Mesodermal cell (in vitro differentiated cells): ENCODE measurements at regions not wholly inside any gene's neighbourhood (a gene's known extent, or its start where the extent isn't known, plus 50 kb on each side); places are given as distances from the start of the nearest gene placed in this dataset.

Experiments used
- H3K27ac ChIP-seq: 2 replicates; pipeline ENCODE4 v1.7.0; 2013; ENCODE audit warnings: mild to moderate bottlenecking, low read depth, low read length, moderate library complexity; ENCODE audit not compliant: severe bottlenecking
- H3K36me3 ChIP-seq: 2 replicates; pipeline ENCODE4 v1.7.1; 2013; ENCODE audit warnings: mild to moderate bottlenecking, low read length, moderate library complexity; ENCODE audit not compliant: control insufficient read depth, insufficient read depth
- H3K4me1 ChIP-seq: one replicate; pipeline ENCODE4 v1.7.1; 2013; ENCODE audit warnings: mild to moderate bottlenecking, low read length; ENCODE audit not compliant: insufficient read depth, control insufficient read depth, poor library complexity, severe bottlenecking
- H3K4me3 ChIP-seq: 2 replicates; pipeline ENCODE4 v1.7.0; 2013; ENCODE audit warnings: low read length, control low read depth, mild to moderate bottlenecking; ENCODE audit not compliant: insufficient read depth, poor library complexity, severe bottlenecking; ENCODE audit errors: extremely low read depth
- H3K9me3 ChIP-seq: 2 replicates; pipeline ENCODE4 v1.7.1; 2013; ENCODE audit warnings: mild to moderate bottlenecking, low read length, moderate library complexity; ENCODE audit not compliant: control insufficient read depth
- WGBS, 2 experiments: methylation state at CpG; one replicate each; pipeline ENCODE4 v1.1.5; 2013; ENCODE audit warnings: missing lambda C conversion rate in 2 of 2; ENCODE audit not compliant: insufficient coverage in 2 of 2; 5-methylcytosine and 5-hydroxymethylcytosine counted together

DNA sequence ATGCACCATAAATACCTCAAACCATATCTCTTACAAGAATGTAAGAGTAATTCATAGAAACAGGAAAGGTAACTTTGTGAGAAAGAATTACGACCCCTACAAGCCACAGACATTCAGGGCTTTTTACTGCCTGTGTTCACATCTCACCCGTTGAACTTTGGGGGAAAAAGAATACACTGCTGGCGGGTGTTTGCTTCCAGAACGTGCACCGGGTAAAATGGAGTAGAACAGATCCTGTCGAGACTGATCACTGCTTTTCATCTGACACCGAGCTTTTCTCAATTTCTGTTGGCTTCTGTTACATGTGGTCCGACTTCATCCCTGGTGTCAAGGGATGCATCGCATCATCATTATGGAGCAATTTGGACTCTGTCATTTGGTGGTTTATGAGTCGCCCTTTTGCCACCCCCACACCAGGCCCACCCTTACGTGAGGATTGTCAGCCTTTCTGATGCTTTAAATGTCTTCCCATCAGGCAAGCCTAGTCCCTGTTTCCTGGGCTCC, 219.2 kb upstream of the ZFP64 start:
- no peaks in the 10 kb centered on the region for H3K36me3 ChIP-seq
- WGBS, 2 experiments = 83 to 84% methylated on average over 8 to 10 of the region's 11 CpGs
- H3K27ac ChIP-seq = no peak overlapping the region
- no peaks in the 10 kb centered on the region for H3K4me1 ChIP-seq
- H3K4me3 ChIP-seq = no peak overlapping the region
- H3K9me3 ChIP-seq = no peaks in the 10 kb centered on the region

GRCh38 chr20:52410182-52410647, 218.6 kb upstream of the ZFP64 start:
- no peak overlapping the region for H3K27ac ChIP-seq
- no peaks in the 10 kb centered on the region for H3K36me3 ChIP-seq
- no peaks in the 10 kb centered on the region for H3K9me3 ChIP-seq
- no peak overlapping the region for H3K4me3 ChIP-seq
- no peaks in the 10 kb centered on the region for H3K4me1 ChIP-seq
- WGBS, 2 experiments = 78 to 89% methylated on average over 4 to 8 of the region's 11 CpGs

- H3K36me3 ChIP-seq = no peaks in the 10 kb centered on the region
- H3K9me3 ChIP-seq = no peaks in the 10 kb centered on the region
- no peaks in the 10 kb centered on the region for H3K4me1 ChIP-seq
- no peak overlapping the region for H3K27ac ChIP-seq
- no peak overlapping the region for H3K4me3 ChIP-seq
- WGBS, 2 experiments = 94 to 100% methylated on average over 1 to 2 of the region's 2 CpGs
Observed at GRCh38 chr20:52405986-52406385, 214.4 kb upstream of the ZFP64 start.

- no peaks in the 10 kb centered on the region for H3K9me3 ChIP-seq
- no peak overlapping the region for H3K4me3 ChIP-seq
- no CpG with 5 or more reads among the region's 1 CpG for WGBS, 2 experiments
- H3K36me3 ChIP-seq = no peaks in the 10 kb centered on the region
- no peak overlapping the region for H3K27ac ChIP-seq
- no peaks in the 10 kb centered on the region for H3K4me1 ChIP-seq
Observed at GRCh38 chr20:52405417-52405816, 213.8 kb upstream of the ZFP64 start.

DNA sequence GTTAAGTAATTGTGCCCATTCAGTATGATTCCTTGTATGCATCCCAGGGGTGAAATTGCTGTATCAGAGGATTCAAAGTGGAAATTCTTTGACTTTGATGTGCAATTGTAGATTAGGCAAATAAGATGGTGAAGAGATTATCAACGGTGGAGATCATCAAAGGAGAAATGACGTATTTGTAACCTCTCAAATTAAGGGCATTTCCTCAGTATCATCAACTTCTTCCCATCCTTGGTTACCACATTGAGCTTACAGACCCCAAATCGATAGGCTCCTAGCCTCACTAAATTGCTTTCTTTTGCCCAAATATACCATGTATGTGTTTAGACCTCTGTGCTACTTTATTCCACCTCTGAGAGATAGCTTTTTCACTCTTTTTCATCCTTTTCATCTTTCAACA, 213.1 kb upstream of the ZFP64 start:
- H3K36me3 ChIP-seq = no peaks in the 10 kb centered on the region
- H3K4me3 ChIP-seq = no peak overlapping the region
- no peak overlapping the region for H3K27ac ChIP-seq
- no peaks in the 10 kb centered on the region for H3K4me1 ChIP-seq
- H3K9me3 ChIP-seq = no peaks in the 10 kb centered on the region
- WGBS, 2 experiments = 72 to 80% methylated on average over 2 to 3 of the region's 3 CpGs

GRCh38 chr20:52402950-52403349, 211.4 kb upstream of the ZFP64 start:
- Histone ChIP-seq H3K36me3 (no peaks in the 10 kb centered on the region), H3K4me3 (no peak overlapping the region), H3K4me1 (no peaks in the 10 kb centered on the region), H3K9me3 (no peaks in the 10 kb centered on the region), H3K27ac (no peak overlapping the region)
- 87 to 90% methylated on average over 4 of the region's 4 CpGs for WGBS, 2 experiments

- Histone ChIP-seq H3K4me3 (no peak overlapping the region), H3K36me3 (no peaks in the 10 kb centered on the region), H3K4me1 (no peaks in the 10 kb centered on the region), H3K9me3 (no peaks in the 10 kb centered on the region), H3K27ac (no peak overlapping the region)
- WGBS, 2 experiments = 86 to 100% methylated on average over 2 to 4 of the region's 5 CpGs
Observed at GRCh38 chr20:52402514-52402913, 210.9 kb upstream of the ZFP64 start.

GRCh38 chr20:52401431-52401830, 209.9 kb upstream of the ZFP64 start:
- Histone ChIP-seq H3K27ac (no peak overlapping the region), H3K4me1 (no peaks in the 10 kb centered on the region), H3K4me3 (no peak overlapping the region), H3K9me3 (no peaks in the 10 kb centered on the region), H3K36me3 (no peaks in the 10 kb centered on the region)
- WGBS, 2 experiments = no CpG with 5 or more reads among the region's 1 CpG

DNA sequence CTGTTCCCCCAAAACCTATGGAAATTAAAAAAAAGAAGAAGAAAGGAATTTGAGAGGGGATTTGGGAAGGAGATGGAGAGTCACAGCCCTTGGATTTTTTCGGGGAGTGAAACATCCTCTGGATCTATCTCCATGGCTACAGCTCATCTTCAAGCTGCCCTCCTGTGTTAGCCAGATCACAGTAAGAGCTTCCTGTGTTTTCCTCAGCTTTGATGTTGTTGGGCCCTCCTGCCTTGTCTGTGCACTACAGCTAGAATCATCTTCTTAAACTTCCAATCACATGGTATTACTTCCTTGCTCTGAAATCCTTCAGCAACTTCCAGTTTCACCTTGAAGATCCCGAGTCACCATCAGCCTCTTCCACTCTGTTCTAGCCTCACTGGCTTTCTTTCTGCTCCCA, 207.8 kb upstream of the ZFP64 start:
- Histone ChIP-seq H3K4me1 (no peaks in the 10 kb centered on the region), H3K4me3 (no peak overlapping the region), H3K36me3 (no peaks in the 10 kb centered on the region), H3K27ac (no peak overlapping the region), H3K9me3 (no peaks in the 10 kb centered on the region)
- 81 to 95% methylated on average over 2 of the region's 2 CpGs for WGBS, 2 experiments

DNA sequence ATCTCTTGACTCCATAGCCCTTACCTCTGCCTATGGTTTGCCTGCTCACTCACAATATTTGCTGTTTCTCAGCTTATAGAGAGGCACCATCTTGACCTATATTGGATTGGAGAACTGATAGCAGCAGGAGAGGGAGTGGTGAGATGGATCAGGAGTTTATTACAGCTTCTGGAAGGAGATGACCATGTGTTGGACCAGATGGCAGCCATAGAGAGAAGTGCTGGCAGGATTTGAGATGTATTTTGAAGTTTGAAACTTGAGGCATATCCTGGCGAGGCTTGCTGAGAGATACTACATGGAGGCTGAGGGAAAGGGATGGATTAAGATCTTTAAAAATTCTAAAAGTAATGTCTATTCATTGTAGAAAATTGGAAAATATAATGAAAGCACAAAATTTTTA, 198.0 kb upstream of the ZFP64 start:
- H3K4me3 ChIP-seq = no peak overlapping the region
- H3K36me3 ChIP-seq = no peaks in the 10 kb centered on the region
- no peak overlapping the region for H3K27ac ChIP-seq
- no peaks in the 10 kb centered on the region for H3K9me3 ChIP-seq
- WGBS, 2 experiments = 100% methylated on average over 1 of the region's 1 CpG
- no peaks in the 10 kb centered on the region for H3K4me1 ChIP-seq

- Histone ChIP-seq H3K36me3 (no peaks in the 10 kb centered on the region), H3K4me1 (no peaks in the 10 kb centered on the region), H3K27ac (no peak overlapping the region), H3K4me3 (no peak overlapping the region), H3K9me3 (peaks cover 5% of the 10 kb centered on the region)
- WGBS, 2 experiments = 93% methylated on average over 8 to 10 of the region's 10 CpGs
Observed at GRCh38 chr20:52383995-52384621, 192.5 kb upstream of the ZFP64 start.
